GM12891 (cell line): ENCODE measurements at regions not wholly inside any gene's neighbourhood (a gene's known extent, or its start where the extent isn't known, plus 50 kb on each side); places are given as distances from the start of the nearest gene placed in this dataset.

Source experiments
- DNase-seq: peaks from one replicate; pipeline ENCODE4 v3.0.0; 2011; ENCODE audit warnings: low spot score; ENCODE audit not compliant: insufficient read length
- FAIRE-seq: peaks from 2 replicates; lab custom pipeline; 2011; peaks lifted over from hg19 to GRCh38; lab: Jason Lieb, UNC
- PAX5 ChIP-seq: IDR thresholded peaks from 2 replicates; pipeline ENCODE4 v1.6.1; 2011; ENCODE audit warnings: low read length, moderate library complexity, mild to moderate bottlenecking; ENCODE audit not compliant: insufficient read depth, severe bottlenecking
- POLR2A ChIP-seq: IDR thresholded peaks from 2 replicates; pipeline ENCODE4 v1.6.1; 2011; ENCODE audit warnings: low read depth, low read length, control low read depth
- POLR2AphosphoS5 ChIP-seq: IDR thresholded peaks from 2 replicates; pipeline ENCODE4 v1.6.1; 2011; ENCODE audit warnings: low read depth, low read length, control low read depth
- POU2F2 ChIP-seq: IDR thresholded peaks from 2 replicates; pipeline ENCODE4 v1.6.1; 2011; ENCODE audit warnings: low read depth, mild to moderate bottlenecking, control low read depth, low read length, moderate library complexity
- SPI1 ChIP-seq: IDR thresholded peaks from 2 replicates; pipeline ENCODE4 v1.6.1; 2011; ENCODE audit warnings: low read depth, low read length, control low read depth
- TAF1 ChIP-seq: IDR thresholded peaks from 2 replicates; pipeline ENCODE4 v1.6.1; 2011; ENCODE audit warnings: low read depth, low read length, control low read depth

DNA sequence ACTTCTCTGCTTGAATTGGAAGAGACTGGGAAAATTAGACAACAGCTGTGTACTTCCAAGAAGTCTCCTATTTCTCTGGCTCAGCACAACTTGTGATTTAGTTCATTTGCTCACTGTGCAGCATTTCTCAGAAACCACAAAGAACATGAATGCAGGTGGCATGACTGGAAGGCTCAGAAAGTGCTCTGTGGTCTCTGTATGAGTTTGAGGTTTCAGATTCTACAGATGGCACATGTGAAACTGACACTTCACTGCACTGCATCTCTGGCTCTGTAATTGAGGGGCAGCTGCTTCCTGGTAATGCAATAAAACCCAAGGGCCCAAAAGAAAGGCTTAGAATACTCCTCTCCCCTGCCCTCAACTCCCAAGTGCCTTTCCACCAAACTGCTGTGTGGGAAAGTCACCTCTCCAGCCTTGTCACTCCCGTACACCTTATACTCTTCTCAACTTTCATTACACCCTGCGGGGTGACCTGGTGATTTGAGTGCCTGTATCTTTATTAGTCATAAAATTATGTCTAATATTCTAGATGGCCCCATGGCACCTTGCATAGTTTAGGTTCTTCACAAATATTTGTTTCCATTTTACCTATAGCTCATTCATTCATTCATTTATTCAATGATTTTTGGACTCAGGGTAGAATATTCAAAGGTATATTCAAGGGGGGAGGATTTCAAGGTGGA is 82.5 kb downstream of the ESM1 start:
- FAIRE-seq (peak; percentile 66), DNase-seq (no peak)

DNA sequence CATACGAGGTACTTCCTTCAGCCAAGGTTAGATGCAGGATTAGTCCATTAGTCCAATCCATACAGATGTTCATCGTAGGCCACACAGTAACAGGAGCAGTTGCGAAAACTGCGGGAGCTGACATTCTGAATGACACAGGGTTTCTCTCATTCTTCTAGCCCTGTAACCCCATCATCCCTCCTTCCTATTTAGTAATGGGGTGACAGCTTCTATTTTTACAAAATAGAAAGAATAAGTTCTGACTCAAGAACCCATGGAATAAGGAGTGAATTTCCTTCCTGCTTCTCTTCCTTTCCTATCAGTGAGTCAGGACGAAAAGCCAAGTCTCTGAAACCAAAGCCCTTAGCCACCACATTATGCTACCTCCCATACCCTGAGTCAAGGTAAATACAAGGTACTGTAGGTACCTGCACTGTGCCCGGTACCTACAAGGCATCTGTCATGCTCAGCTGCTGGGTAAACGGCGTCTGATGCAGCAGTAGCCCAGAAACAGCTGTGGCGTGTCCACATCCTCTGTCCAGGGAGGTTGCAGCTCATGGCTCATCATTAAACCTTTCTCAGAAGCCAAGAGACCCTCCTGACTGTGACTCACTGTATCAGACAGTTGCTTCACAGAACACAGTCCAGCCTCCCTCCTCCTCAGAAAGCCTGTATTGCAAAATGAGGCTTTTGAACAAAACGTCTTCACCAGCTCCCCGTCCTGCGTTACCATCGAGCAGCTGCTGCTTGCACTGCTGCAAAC is 84.2 kb downstream of the ESM1 start:
- no peak for DNase-seq
- FAIRE-seq = no peak
- TF ChIP-seq PAX5 = no peak
- TF ChIP-seq POLR2AphosphoS5 = no peak
- TF ChIP-seq TAF1 = no peak
- TF ChIP-seq POU2F2 = no peak
- TF ChIP-seq SPI1 = no peak
- TF ChIP-seq POLR2A = no peak

More for the DNA sequence above, 82.5 kb downstream of the ESM1 start:
- TF ChIP-seq POU2F2 (peak; percentile 85; the same call in 1 of the 2 replicates), SPI1 (no peak), POLR2AphosphoS5 (peak; percentile 63; the same call in 1 of the 2 replicates), POLR2A (no peak), TAF1 (no peak), PAX5 (peak; percentile 100)

DNA sequence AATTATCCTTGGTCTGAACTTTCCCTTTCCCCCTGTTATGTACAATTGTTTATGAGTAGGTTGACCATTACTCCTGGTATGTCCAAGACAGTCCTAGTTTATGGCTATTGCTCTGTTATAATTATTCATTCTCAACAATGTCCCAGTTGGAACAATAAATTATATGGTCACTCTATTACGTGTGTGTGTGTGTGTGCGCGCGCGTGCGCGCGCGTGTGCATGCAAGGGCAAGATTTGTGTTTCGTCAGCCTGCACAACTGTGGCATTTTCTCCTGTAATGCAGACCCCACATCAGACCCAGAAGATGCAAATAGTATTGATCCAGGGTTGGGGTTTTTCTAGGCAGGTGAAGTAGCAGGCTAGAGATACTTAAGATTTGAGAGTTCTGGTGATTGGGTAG is 88.4 kb downstream of the ESM1 start:
- TF ChIP-seq POU2F2 = no peak
- no peak for TF ChIP-seq POLR2AphosphoS5
- no peak for DNase-seq
- no peak for FAIRE-seq

DNA sequence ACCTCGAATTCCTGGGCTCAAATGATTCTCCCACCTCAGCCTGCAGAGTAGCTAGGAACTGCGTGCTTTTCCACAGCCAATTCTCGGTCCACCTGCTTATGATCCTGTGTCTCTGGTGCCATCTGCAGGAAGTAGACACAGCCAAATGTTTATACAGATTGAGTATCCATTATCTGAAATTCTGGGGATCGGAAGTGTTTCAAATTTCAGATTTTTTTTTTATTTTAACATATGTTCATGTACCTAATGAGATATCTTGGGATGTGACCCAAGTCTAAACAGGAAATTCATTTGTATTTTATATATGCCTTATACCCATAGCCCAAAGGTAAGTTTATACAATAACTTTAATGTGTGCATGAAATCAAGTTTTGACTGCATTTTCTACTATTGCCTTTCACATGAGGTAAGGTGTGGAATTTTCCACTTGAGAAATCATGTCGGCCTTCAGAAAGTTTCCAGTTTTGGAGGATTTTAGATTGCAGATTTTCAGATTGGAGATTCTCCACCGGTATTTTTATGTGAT is 89.5 kb downstream of the ESM1 start:
- no peak for DNase-seq
- no peak for FAIRE-seq
- no peak for TF ChIP-seq POLR2AphosphoS5
- no peak for TF ChIP-seq TAF1
- TF ChIP-seq SPI1 = no peak
- no peak for TF ChIP-seq POLR2A
- TF ChIP-seq POU2F2 = no peak
- no peak for TF ChIP-seq PAX5

DNA sequence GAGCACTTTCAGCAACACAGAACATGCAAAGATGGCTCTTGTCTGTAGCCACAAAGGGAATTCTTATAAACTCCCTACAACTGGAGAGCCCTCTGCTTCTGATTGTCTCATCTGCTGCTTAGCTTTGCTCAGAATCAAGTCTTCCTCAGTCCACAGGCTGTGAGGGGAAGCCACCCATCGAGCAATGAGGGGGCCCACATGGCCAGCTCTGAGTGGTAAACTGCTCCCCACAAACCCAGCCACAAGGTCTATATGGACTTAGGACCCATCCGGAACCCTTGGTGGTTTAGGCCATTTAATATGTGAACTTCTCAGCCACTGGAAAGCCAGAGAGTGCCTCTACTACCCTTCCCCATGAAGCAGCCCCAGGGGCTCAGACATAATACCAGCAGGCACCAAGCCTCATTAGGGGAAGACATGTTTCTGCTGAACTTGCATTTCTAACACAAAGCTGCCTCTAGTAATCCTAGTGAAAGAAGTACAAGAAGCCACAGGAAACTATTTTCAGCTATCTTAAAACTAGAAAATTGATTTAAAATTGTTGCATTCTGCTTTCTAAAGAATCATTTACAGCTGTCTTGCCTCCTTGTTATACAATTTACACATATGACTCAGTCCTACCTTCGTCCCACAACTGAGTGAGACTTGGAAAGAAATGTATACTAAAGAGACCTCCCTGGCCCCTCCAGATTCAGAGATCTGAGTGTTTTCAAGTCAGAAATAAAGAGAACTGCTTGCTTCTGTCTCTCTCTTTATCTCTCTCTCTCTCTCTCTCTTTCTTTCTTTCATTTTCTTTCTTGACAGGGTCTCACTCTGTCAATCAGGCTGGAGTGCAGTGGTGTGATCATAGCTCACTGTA is 90.2 kb downstream of the ESM1 start:
- DNase-seq = no peak
- no peak for FAIRE-seq
- TF ChIP-seq POU2F2 (no peak), POLR2AphosphoS5 (no peak), PAX5 (no peak), TAF1 (no peak), POLR2A (no peak)

DNA sequence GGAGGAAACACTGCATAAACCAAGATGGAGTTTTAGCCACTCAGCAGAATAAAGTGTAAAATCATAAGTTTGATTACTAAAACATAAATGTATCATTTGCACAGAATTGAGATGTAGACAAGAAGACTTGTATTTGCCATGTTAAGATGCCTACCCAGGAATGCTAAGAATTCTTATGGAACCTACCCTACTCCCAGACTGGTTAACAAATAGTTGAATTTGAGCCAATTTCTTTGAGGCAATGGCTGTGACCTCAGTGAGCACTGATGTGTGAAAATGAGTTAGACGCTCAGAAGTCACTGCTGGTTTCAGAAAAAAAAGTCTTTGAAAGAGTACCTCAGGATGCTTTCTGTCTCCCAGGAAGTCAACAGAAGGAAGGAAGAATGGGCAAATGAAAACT is 95.6 kb downstream of the ESM1 start:
- TF ChIP-seq POU2F2 (no peak), SPI1 (no peak)
- no peak for DNase-seq

DNA sequence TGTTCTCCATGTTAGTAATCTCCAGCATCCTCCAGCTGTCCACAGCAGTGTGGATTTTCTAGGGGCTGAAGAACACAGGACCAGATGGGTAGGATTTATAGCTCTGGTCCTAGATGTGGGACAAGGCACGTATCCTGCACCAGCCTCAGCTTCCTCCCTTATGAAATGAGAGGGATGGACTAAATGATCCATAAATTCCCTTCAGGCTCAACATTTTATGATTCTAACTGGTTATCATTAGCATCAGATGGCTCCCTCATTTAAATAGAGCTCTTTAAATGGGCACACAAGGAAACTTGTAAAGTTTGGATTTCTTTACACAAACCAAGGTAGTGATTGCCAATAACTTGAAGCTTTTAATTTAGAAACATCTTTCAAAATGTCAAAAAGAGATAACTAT is 97.7 kb downstream of the ESM1 start:
- no peak for TF ChIP-seq POLR2A
- TF ChIP-seq POLR2AphosphoS5 = no peak
- TF ChIP-seq SPI1 = no peak
- TF ChIP-seq TAF1 = no peak
- TF ChIP-seq PAX5 = no peak
- no peak for TF ChIP-seq POU2F2
- FAIRE-seq (no peak), DNase-seq (no peak)

More for the DNA sequence above, 95.6 kb downstream of the ESM1 start:
- FAIRE-seq = no peak

DNA sequence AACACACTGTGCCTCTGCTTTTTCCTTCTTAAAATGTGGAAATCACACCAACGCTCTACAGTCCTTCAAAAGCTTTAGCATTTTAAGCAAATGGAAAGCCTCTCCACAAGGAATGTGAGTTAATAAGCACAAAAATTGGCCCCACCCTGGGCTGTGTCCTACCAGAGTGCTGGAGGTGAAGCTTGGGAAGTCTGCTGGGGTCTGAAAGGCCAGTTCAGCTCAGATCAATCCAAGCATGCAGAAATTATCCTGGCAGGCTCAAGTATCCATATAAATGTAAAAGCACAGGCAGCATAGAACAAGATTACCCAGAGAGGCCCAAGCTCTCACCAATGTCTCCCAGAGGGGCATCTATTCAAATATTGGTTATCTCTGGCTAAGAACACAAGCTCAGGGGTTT is 98.5 kb downstream of the ESM1 start:
- FAIRE-seq (no peak), DNase-seq (no peak)
- TF ChIP-seq TAF1 (no peak), POU2F2 (no peak), PAX5 (no peak), POLR2AphosphoS5 (no peak), POLR2A (no peak), SPI1 (no peak)

DNA sequence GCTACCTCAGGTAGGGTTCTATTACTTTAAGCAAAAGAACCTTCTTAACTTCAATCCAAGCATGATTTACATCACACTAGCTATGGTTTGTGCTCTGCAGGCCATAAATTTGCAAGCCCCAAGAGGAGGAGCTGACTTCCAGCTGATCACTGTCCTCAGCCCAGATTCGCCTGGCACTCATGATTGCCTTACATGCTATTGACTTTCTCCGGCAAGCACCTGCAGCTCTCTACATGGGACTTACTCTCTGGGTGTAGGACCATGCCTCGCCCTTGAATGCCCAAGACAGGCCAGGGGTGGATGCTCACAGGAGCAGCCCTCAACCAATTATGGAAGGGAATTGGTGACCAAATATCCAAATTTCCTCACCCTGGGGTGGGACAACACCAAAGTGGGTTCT is 99.8 kb downstream of the ESM1 start:
- FAIRE-seq (no peak), DNase-seq (no peak)
- TF ChIP-seq POLR2AphosphoS5 (no peak), POU2F2 (no peak), TAF1 (no peak), SPI1 (no peak), PAX5 (no peak), POLR2A (no peak)
